Endodermal cell (in vitro differentiated cells): ENCODE measurements at regions not wholly inside any gene's neighbourhood (a gene's known extent, or its start where the extent isn't known, plus 50 kb on each side); places are given as distances from the start of the nearest gene placed in this dataset.

ENCODE experiments used
- DNase-seq: peaks from one replicate; pipeline ENCODE4 v3.0.0-alpha.2; 2017
- H3K27ac ChIP-seq: 2 replicates; pipeline ENCODE4 v1.5.1; 2013; ENCODE audit warnings: mild to moderate bottlenecking, low read depth, low read length, moderate library complexity
- H3K27me3 ChIP-seq: 2 replicates; pipeline ENCODE4 v1.6.1; 2013; ENCODE audit warnings: mild to moderate bottlenecking, low read length, moderate library complexity; ENCODE audit not compliant: insufficient read depth, control insufficient read depth, poor library complexity, severe bottlenecking
- H3K36me3 ChIP-seq: 2 replicates; pipeline ENCODE4 v1.7.0; 2013; ENCODE audit warnings: mild to moderate bottlenecking, low read length, moderate library complexity; ENCODE audit not compliant: control insufficient read depth, insufficient read depth
- H3K4me1 ChIP-seq: one replicate; pipeline ENCODE4 v1.7.0; 2013; ENCODE audit warnings: low read length; ENCODE audit not compliant: control insufficient read depth, insufficient read depth
- H3K4me3 ChIP-seq: 2 replicates; pipeline ENCODE4 v1.5.1; 2013; ENCODE audit warnings: mild to moderate bottlenecking, low read length, moderate library complexity
- H3K9ac ChIP-seq: 2 replicates; pipeline ENCODE4 v1.6.1; 2013; ENCODE audit warnings: mild to moderate bottlenecking, low read length, moderate library complexity; ENCODE audit not compliant: poor library complexity, severe bottlenecking; ENCODE audit errors: extremely low read depth
- H3K9me3 ChIP-seq: 2 replicates; pipeline ENCODE4 v1.6.1; 2013; ENCODE audit warnings: mild to moderate bottlenecking, low read length, moderate library complexity; ENCODE audit not compliant: control insufficient read depth
- H3K27ac Mint-ChIP-seq: 2 replicates; pipeline ENCODE4 v1.8.0; 2020; ENCODE audit warnings: mixed read lengths
- H3K27me3 Mint-ChIP-seq: 2 replicates; pipeline ENCODE4 v1.8.0; 2021; ENCODE audit warnings: mild to moderate bottlenecking, mixed read lengths; ENCODE audit not compliant: insufficient read depth
- H3K36me3 Mint-ChIP-seq: 2 replicates; pipeline ENCODE4 v1.8.0; 2020; ENCODE audit warnings: low read depth, mixed read lengths
- H3K4me1 Mint-ChIP-seq: 2 replicates; pipeline ENCODE4 v1.8.0; 2020; ENCODE audit warnings: mixed read lengths
- H3K4me3 Mint-ChIP-seq: 2 replicates; pipeline ENCODE4 v1.8.0; 2020; ENCODE audit warnings: mild to moderate bottlenecking, moderate library complexity, mixed read lengths
- H3K9me3 Mint-ChIP-seq: 2 replicates; pipeline ENCODE4 v1.8.0; 2020; ENCODE audit warnings: mild to moderate bottlenecking, mixed read lengths
- WGBS, 2 experiments: methylation state at CpG; one replicate each; pipeline versions ENCODE4 v1.1.5 to v1.1.7; 2013; ENCODE audit warnings: missing lambda C conversion rate in 2 of 2, mixed read lengths in 1 of 2; ENCODE audit not compliant: insufficient coverage in 1 of 2, insufficient read length in 1 of 2; 5-methylcytosine and 5-hydroxymethylcytosine counted together
- TF ChIP-seq, protein P1 (sequence below): fragments of 200-600 bp; sonication (generic); conservative IDR thresholded peaks from 2 replicates; pipeline ENCODE4 v1.5.0; 2021; ENCODE audit warnings: antibody characterized with exemption, mild to moderate bottlenecking

DNA sequence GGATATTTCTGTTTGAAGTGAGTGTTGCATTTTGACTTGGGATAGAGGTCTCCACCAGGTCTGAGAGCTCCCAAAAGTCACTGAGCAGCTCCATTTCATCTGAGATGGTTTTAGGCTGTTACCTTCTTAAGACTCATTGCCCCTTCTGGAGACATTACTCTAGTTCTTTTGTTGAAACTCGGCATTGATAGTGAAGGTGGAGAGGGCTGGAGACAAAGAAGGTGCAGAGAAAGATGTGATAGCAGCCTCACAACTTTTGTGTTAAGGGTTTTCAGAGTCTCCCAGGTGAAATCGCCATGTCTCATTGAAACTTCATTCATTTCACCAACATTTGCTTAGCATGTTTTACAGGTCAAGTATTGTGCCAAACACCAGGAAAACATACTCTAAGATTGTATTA is 219.6 kb downstream of the INSIG2 start:
- Histone ChIP-seq H3K4me3 (no peak overlapping the region), H3K27me3 (peaks cover 70% of the 10 kb centered on the region), H3K27ac (no peak overlapping the region), H3K4me1 (no peaks in the 10 kb centered on the region), H3K9ac (no peak overlapping the region), H3K9me3 (no peaks in the 10 kb centered on the region), H3K36me3 (no peaks in the 10 kb centered on the region)
- Mint-ChIP-seq H3K4me3 (no peak overlapping the region), H3K27ac (no peak overlapping the region), H3K27me3 (peaks cover 66% of the 10 kb centered on the region), H3K9me3 (no peaks in the 10 kb centered on the region), H3K36me3 (no peaks in the 10 kb centered on the region), H3K4me1 (peaks cover 8% of the 10 kb centered on the region)
- TF ChIP-seq, protein P1, sequence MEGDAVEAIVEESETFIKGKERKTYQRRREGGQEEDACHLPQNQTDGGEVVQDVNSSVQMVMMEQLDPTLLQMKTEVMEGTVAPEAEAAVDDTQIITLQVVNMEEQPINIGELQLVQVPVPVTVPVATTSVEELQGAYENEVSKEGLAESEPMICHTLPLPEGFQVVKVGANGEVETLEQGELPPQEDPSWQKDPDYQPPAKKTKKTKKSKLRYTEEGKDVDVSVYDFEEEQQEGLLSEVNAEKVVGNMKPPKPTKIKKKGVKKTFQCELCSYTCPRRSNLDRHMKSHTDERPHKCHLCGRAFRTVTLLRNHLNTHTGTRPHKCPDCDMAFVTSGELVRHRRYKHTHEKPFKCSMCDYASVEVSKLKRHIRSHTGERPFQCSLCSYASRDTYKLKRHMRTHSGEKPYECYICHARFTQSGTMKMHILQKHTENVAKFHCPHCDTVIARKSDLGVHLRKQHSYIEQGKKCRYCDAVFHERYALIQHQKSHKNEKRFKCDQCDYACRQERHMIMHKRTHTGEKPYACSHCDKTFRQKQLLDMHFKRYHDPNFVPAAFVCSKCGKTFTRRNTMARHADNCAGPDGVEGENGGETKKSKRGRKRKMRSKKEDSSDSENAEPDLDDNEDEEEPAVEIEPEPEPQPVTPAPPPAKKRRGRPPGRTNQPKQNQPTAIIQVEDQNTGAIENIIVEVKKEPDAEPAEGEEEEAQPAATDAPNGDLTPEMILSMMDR = no peak
- 0 to 50% methylated on average over 1 to 2 of the region's 2 CpGs for WGBS, 2 experiments
- no peak for DNase-seq

DNA sequence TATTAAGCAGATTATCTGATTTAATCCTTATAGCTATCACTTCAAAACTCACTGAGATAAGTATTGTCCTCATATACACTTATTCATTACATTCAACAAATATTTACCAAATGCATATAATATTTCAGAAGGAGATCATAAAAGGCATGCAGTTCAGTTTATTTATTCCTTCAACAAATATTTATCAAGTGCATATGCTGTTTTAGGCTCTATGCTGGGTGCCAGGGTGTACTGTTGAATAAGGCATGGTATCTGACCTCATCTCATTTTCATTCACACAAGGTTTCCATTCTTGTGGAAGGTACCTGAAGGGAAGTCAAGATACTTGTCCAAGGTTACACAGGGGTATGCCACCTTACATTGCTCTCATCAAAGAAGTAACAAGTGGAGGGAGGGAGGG is 213.0 kb downstream of the INSIG2 start:
- TF ChIP-seq, protein P1 = no peak
- no peak overlapping the region for H3K27ac Mint-ChIP-seq
- peaks cover 6% of the 10 kb centered on the region for H3K27me3 ChIP-seq
- no peak overlapping the region for H3K4me3 ChIP-seq
- no peak overlapping the region for H3K4me3 Mint-ChIP-seq
- peaks cover 56% of the 10 kb centered on the region for H3K27me3 Mint-ChIP-seq
- no peaks in the 10 kb centered on the region for H3K9me3 ChIP-seq
- H3K27ac ChIP-seq = no peak overlapping the region
- DNase-seq = no peak
- no peaks in the 10 kb centered on the region for H3K4me1 ChIP-seq
- H3K36me3 Mint-ChIP-seq = no peaks in the 10 kb centered on the region
- H3K36me3 ChIP-seq = no peaks in the 10 kb centered on the region
- no peak overlapping the region for H3K9ac ChIP-seq
- H3K9me3 Mint-ChIP-seq = peaks cover 7% of the 10 kb centered on the region
- no peaks in the 10 kb centered on the region for H3K4me1 Mint-ChIP-seq

DNA sequence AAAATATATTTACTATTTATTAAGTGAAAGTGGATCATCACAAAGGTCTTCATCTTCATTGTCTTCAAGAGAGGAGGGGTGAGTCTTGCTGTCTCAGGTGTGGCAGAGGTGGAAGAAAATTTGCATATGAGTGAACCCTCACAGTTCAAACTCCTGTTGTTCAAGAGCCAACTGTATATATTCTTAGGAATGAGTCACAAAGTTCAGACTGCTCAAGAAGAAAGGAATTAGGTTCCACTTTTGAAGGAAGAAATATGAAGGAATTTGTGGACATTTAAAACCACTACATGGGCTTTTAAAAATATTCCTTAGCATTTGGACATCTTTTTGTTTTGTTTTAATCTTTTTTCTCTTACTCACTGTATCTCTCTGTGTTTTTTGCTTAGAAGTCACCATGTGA is 212.6 kb downstream of the INSIG2 start:
- no peaks in the 10 kb centered on the region for H3K36me3 ChIP-seq
- no peaks in the 10 kb centered on the region for H3K4me1 ChIP-seq
- DNase-seq = no peak
- TF ChIP-seq, protein P1 = no peak
- H3K9me3 ChIP-seq = no peaks in the 10 kb centered on the region
- Mint-ChIP-seq H3K4me1 (no peaks in the 10 kb centered on the region), H3K36me3 (no peaks in the 10 kb centered on the region), H3K9me3 (peaks cover 11% of the 10 kb centered on the region), H3K27me3 (peaks cover 56% of the 10 kb centered on the region), H3K4me3 (no peak overlapping the region), H3K27ac (no peak overlapping the region)
- peaks cover 2% of the 10 kb centered on the region for H3K27me3 ChIP-seq
- no peak overlapping the region for H3K27ac ChIP-seq
- H3K9ac ChIP-seq = no peak overlapping the region
- H3K4me3 ChIP-seq = no peak overlapping the region
